Heart right ventricle (tissue), 16 donors: ENCODE measurements at regions not wholly inside any gene's neighbourhood (a gene's known extent, or its start where the extent isn't known, plus 50 kb on each side); places are given as distances from the start of the nearest gene placed in this dataset.

ENCODE experiments used
- ATAC-seq, 8 donors: fragments of 200-7000 bp; cut with Tn5 transposase; one replicate each; pipeline ENCODE4 v1.9.1; 2020; ENCODE audit warnings: mild to moderate bottlenecking in 8 of 8, moderate library complexity in 8 of 8, moderate number of reproducible peaks in 1 of 8
- DNase-seq, 2 donors: peaks; one replicate each; pipeline ENCODE4 v3.0.0-alpha.2; 2020
- H3K27ac ChIP-seq, 10 donors: fragments of 200-600 bp; sonication (generic) in 2 of 10; one replicate each; pipeline versions ENCODE4 v1.5.0 to v1.8.0; 2020 to 2022; ENCODE audit warnings: mild to moderate bottlenecking in 3 of 10
- H3K27me3 ChIP-seq, 7 donors: fragments of 200-600 bp; one replicate each; pipeline ENCODE4 v1.8.0; 2021 to 2022; ENCODE audit warnings: mild to moderate bottlenecking in 2 of 7
- H3K36me3 ChIP-seq, 9 donors: fragments of 200-600 bp; sonication (generic) in 1 of 9; one replicate each; pipeline versions ENCODE4 v1.5.0 to v1.8.0; 2020 to 2022; ENCODE audit warnings: mild to moderate bottlenecking in 2 of 9
- H3K4me1 ChIP-seq, 9 donors: fragments of 200-600 bp; sonication (generic) in 1 of 9; one replicate each; pipeline versions ENCODE4 v1.5.0 to v1.8.0; 2020 to 2022; ENCODE audit warnings: mild to moderate bottlenecking in 4 of 9
- H3K4me3 ChIP-seq, 10 donors: fragments of 200-600 bp; sonication (generic) in 2 of 10; one replicate each; pipeline versions ENCODE4 v1.5.0 to v1.8.0; 2020 to 2022; ENCODE audit warnings: mild to moderate bottlenecking in 7 of 10, moderate library complexity in 2 of 10
- H3K9me3 ChIP-seq, 11 donors: fragments of 200-600 bp in 10 of 11; sonication (generic) in 2 of 11; one replicate each; pipeline versions ENCODE4 v1.5.0 to v1.8.0; 2013 to 2022; ENCODE audit warnings: mild to moderate bottlenecking in 2 of 11, control low read depth in 1 of 11, moderate library complexity in 1 of 11
- CTCF ChIP-seq, 9 donors: fragments of 200-600 bp; sonication (generic) in 2 of 9; IDR thresholded peaks; one replicate each; pipeline versions ENCODE4 v1.5.0 to v1.8.0; 2021 to 2022; ENCODE audit warnings: antibody characterized with exemption in 9 of 9, mild to moderate bottlenecking in 5 of 9, moderate library complexity in 1 of 9
- WGBS, 2 donors: extraction: QIAGEN DNeasy Blood & Tissue Kit; methylation state at CpG; one replicate each; pipeline ENCODE4 v1.1.7; 2013; ENCODE audit warnings: inconsistent platforms in 1 of 2; 5-methylcytosine and 5-hydroxymethylcytosine counted together
- intact Hi-C, 10 donors: fragments of 100-400 bp; cut with DNase I; formaldehyde crosslinking; loops; one replicate each; pipeline versions ENCODE4 v1.11.1 to v1.14.2; 2022
- donor health status: Arrhythmogenic right ventricular cardiomyopathy.
- donor health status: ischemic (EF 13 %, LVEDD 7.1; RV severe dilation, severe dysfunction).
- donor health status: healthy with polysubstance abuse.
- donor health status: DM: no; HTN: yes; CAD: no.
- donor health status: DM: no; HTN: no; CAD: no.
- donor health status: ischemic (EF 25% LVEDD 6.9; RV normal size, moderate dysfunction).
- donor health status: ischemic (EF 25% LVEDD 5.7; RV mildly dilated, moderate dysfunction).
- donor health status: healthy.
- donor health status: DM: yes; HTN: yes; CAD: no.
- donor health status: Ischemic cardiomyopathy.
- donor health status: ischemic (EF 35%, LVEDD 5.7; RV mildly dilated, moderate dysfunction).
- donor health status: nonischemic (EF 11% LVEDD 7.7; RV severe dilation, severe dysfunction).
- donor health status: DM: yes; HTN: yes; CAD: no.
- donor health status: PGD.
- donor health status: ischemic (EF 29% LVEDD 5.4; RV normal size, mild dysfunction).
- donor health status: nonischemic (EF 23%, LVEDD 6.1; RV moderate dilation, normal function).

GRCh38 chr11:127461241-127462064 lies 460.9 kb upstream of the KIRREL3 start:
- Histone ChIP-seq H3K4me3 (no peak overlapping the region), H3K27ac (no peak overlapping the region), H3K4me1 (no peaks in the 10 kb centered on the region), H3K27me3 (peaks cover 0 to 7% (median 0%) of the 10 kb centered on the region in 7 donors), H3K36me3 (no peaks in the 10 kb centered on the region), H3K9me3 (no peaks in the 10 kb centered on the region)
- ATAC-seq (no peak), DNase-seq (no peak)
- 39 to 42% methylated on average over 6 of the region's 6 CpGs for WGBS, 2 donors
- no peak for TF ChIP-seq CTCF (IDR thresholded peaks at IDR 0.05)
- intact Hi-C loops, result loop anchor here in 1 of 10 donors (5.0 kb wide), 1 partner anchor 561 kb away; no protein-coding TSS in a partner anchor

- intact Hi-C loops, result no loop called here
- H3K4me1 ChIP-seq, result no peaks in the 10 kb centered on the region
- TF ChIP-seq CTCF (IDR thresholded peaks at IDR 0.05), result no peak
- H3K4me3 ChIP-seq, result no peak overlapping the region
- no peak overlapping the region for H3K27ac ChIP-seq
- no peaks in the 10 kb centered on the region for H3K9me3 ChIP-seq
- H3K27me3 ChIP-seq, result peaks cover 0 to 7% (median 0%) of the 10 kb centered on the region in 7 donors
- DNase-seq (no peak), ATAC-seq (no peak)
- H3K36me3 ChIP-seq, result no peaks in the 10 kb centered on the region
- 43 to 56% methylated on average over 2 of the region's 2 CpGs for WGBS, 2 donors
Observed at GRCh38 chr11:127458561-127458960, 458.0 kb upstream of the KIRREL3 start.

GRCh38 chr11:127454856-127455255 lies 454.3 kb upstream of the KIRREL3 start:
- Histone ChIP-seq H3K27me3 (peaks cover 0 to 7% (median 0%) of the 10 kb centered on the region in 7 donors), H3K4me3 (no peak overlapping the region), H3K36me3 (no peaks in the 10 kb centered on the region), H3K27ac (no peak overlapping the region), H3K4me1 (peaks cover 0 to 3% (median 0%) of the 10 kb centered on the region in 9 donors), H3K9me3 (no peaks in the 10 kb centered on the region)
- WGBS, 2 donors, result 37 to 42% methylated on average over 4 of the region's 4 CpGs
- TF ChIP-seq CTCF (IDR thresholded peaks at IDR 0.05), result no peak
- ATAC-seq (no peak), DNase-seq (no peak)
- intact Hi-C loops, result no loop called here

- no peak overlapping the region for H3K4me3 ChIP-seq
- TF ChIP-seq CTCF (IDR thresholded peaks at IDR 0.05), result no peak
- no peak for ATAC-seq
- peaks cover 0 to 3% (median 0%) of the 10 kb centered on the region in 9 donors for H3K4me1 ChIP-seq
- WGBS, 2 donors, result 81 to 86% methylated on average over 5 of the region's 5 CpGs
- DNase-seq, result no peak
- H3K36me3 ChIP-seq, result no peaks in the 10 kb centered on the region
- H3K27ac ChIP-seq, result no peak overlapping the region
- no peaks in the 10 kb centered on the region for H3K9me3 ChIP-seq
- H3K27me3 ChIP-seq, result peaks cover 0 to 14% (median 0%) of the 10 kb centered on the region in 7 donors
- intact Hi-C loops, result no loop called here
Observed at GRCh38 chr11:127452533-127452932, 452.0 kb upstream of the KIRREL3 start.
